Fibroblast of upper back skin (primary cell): ENCODE measurements at regions not wholly inside any gene's neighbourhood (a gene's known extent, or its start where the extent isn't known, plus 50 kb on each side); places are given as distances from the start of the nearest gene placed in this dataset.
"Not testable (repeated sequence)": the region's sequence is repeated elsewhere in the genome, so short reads cannot be mapped to it uniquely, and the experiment has no call there.

Experiments used
- DNase-seq: peaks from one replicate; pipeline ENCODE4 v3.0.0-alpha.2; 2013

- DNase-seq: no peak
These were observed 193.8 kb upstream of the PTER start for GRCh38 chr10:16242859-16243613.

GRCh38 chr10:16250136-16250535 lies 186.7 kb upstream of the PTER start:
- DNase-seq: not testable (repeated sequence)

DNA sequence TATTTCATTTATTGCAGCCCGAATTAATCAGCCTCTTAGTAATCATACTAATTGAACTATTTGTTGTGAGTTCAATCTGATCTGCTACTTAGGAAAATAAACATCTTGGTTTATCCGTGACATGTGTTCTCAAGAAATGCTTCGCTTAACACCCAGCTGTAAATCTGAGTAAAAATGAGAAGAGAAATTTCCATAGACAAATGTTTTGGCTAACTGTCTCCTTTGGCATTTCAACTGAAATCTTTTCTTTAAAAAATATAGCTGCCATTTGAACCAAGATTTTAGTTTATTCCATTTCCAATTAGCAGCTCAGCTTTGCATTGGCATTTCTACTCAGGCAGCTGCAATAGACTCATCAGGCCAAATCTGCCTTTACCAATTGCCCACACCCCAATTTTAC lies 180.5 kb upstream of the PTER start:
- no peak for DNase-seq

- DNase-seq: no peak
These were observed 178.3 kb upstream of the PTER start for GRCh38 chr10:16258291-16259040.

DNA sequence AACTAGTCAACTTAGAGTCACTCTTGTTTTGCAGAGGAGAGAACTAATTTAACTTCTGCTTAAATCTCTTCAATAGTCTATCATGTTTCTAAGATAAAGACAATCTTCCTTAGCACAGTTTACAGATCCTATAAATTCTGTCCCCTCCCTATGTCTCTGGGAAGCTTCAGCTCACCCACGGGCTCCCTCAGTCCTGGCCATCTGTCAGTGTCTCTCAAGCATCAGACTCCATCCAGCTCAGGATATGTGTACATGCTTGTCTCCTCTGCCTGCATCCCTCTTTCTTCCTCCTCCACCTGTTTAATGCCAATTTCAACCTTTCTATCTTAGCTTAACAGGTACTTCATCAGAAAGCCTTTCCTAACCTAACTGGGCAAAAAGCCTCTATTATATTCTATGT lies 177.1 kb upstream of the PTER start:
- no peak for DNase-seq

- no peak for DNase-seq
These were observed 176.4 kb upstream of the PTER start for GRCh38 chr10:16260388-16260787.

GRCh38 chr10:16271571-16271970 lies 165.2 kb upstream of the PTER start:
- DNase-seq: no peak

GRCh38 chr10:16274911-16275310 lies 161.9 kb upstream of the PTER start:
- DNase-seq: no peak

- no peak for DNase-seq
These were observed 156.2 kb upstream of the PTER start for GRCh38 chr10:16280595-16280994.

GRCh38 chr10:16292366-16292765 lies 144.4 kb upstream of the PTER start:
- no peak for DNase-seq

DNA sequence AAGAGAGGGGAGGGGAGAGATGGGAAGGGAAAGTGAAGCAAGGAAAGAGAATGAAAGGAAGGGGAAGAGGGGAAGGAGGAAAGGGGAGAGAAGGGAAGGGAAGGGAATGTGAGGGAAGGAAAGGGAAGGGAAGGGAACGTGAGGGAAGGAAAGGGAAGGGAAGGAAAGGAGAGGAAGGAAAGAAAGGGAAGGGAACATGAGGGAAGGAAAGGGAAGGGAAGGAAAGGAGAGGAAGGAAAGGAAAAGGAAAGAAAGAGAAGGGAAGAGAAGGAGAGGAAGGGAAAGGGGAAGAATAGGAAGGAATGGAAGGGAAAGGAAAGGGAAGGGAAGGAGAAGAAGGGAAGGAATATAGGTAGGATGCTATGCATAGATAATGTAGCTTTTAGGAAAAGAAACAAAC lies 139.7 kb upstream of the PTER start:
- DNase-seq: no peak

DNA sequence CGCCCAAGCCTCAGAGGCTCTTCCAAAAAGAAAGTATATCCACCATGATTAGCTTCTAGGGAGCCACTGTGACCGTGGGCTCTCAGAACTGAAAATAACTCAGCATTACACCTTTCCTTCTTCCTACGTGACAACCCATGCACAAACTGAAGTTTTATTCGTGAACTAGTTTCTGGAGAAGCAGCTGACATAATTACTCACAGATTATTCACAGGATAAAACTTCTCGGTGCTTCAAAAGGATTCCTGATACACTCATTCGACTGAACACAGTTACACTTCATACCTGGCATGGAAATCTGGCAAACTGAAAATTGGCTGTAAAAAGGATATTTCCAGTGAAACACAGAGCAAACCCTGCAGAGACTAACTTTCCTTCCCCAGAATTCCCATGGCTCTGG lies 139.2 kb upstream of the PTER start:
- DNase-seq: no peak

- DNase-seq: no peak
These were observed 132.5 kb upstream of the PTER start for GRCh38 chr10:16304311-16304710.

GRCh38 chr10:16310440-16310839 lies 126.4 kb upstream of the PTER start:
- DNase-seq: no peak

DNA sequence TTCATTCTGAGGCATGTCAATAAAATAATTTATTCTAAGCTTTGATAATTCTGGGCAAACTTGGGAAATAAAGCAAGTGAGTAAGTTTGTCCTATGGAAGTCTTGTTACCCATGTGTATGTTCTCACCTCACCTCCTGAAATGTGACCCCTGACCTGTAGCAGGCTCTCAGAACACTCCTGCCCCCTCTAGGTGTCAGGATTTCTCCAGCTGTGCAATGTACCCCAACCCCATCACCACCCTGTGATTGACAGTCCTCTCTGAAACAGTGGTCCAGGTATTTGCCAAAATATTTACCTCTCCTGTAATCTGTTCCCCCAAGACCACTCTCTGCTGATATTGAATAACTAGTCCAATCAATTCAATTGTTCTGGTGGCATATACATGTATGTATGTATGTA lies 122.6 kb upstream of the PTER start:
- DNase-seq: no peak

DNA sequence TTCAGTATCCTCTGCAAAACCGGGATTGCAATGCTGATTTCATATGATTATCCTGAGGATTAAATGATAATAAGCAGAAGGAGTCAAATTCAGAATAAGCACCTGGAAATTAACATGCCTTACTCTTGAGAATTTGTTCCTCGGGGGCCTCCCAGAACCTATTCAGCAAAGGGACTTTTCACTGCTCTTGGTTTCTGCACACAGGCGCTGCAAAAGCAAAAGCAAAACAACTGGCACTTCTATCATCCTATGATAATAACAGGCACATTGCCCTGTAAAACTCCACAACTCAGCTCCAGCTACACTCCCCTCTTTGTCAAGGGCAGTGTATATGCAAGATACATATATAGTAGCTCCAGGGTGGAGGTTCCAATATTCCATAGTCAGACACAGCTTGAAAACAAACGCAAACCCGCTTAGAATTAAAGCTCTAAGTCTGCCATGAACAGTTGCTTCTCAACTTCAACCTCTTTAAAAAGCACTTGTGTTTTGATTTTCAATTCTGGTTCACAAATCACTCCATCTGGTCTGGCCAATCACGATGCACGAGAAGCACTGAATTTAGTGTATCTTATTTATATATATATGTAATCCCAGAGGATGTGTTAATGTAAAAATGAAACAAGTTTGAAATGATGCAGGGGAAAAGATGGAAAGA lies 119.9 kb upstream of the PTER start:
- DNase-seq: no peak

- no peak for DNase-seq
These were observed 95.2 kb upstream of the PTER start for GRCh38 chr10:16341637-16342036.

- no peak for DNase-seq
These were observed 87.9 kb upstream of the PTER start for GRCh38 chr10:16348891-16349290.

DNA sequence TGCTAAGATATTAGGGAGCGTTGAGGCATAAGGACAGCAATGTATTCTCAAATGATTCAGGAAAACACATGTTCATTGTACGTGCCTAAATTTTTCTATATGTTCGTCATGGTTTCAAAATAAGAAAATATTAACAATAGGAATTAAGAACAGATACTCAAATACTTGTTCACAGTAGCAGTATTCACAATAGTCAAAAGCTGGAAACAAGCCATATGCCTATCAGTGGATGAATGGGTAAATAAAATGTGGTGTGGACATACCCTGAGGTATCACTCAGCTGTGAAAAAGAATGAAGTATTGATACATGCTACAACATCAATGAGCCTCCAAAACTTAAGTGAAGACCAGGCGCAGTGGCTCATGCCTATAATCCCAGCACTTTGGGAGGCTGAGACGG lies 84.7 kb upstream of the PTER start:
- DNase-seq: no peak

DNA sequence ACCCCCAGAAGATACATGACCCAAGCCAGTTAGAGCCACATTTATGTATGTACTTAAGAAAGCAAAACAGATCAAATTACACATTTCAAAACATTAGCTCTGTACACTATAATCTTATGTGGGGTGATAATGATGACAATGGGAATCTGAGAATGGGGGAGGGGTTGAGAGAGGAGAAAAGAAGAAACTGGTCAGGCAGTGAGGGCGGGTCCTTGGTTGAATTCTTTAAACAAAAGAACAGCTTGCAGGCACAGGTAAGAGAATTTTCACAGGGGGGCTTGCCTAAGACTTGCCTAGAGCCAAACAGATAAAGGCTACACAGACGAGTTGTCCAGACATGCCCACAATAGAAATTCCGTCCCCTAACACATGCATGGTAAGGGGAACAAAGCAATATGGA lies 76.8 kb upstream of the PTER start:
- no peak for DNase-seq

DNA sequence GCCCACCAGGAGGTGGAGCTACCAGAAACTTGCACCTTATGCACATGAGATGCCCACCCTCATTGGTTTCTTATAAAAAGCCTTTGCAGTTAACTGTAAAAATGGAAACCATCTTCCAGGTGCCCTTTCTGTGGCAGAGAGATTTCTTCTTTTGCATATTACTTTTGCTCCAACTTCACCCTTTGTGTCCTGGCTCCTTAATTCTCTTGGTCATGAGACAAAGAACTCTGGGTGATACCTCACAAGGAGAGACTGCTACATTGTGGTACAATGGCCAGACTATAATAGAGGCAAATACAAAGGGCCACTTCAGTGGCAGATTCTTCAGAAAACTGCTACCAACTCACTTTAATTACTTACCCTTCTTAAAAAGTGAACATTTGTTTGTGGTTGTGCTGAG lies 76.4 kb upstream of the PTER start:
- no peak for DNase-seq

DNA sequence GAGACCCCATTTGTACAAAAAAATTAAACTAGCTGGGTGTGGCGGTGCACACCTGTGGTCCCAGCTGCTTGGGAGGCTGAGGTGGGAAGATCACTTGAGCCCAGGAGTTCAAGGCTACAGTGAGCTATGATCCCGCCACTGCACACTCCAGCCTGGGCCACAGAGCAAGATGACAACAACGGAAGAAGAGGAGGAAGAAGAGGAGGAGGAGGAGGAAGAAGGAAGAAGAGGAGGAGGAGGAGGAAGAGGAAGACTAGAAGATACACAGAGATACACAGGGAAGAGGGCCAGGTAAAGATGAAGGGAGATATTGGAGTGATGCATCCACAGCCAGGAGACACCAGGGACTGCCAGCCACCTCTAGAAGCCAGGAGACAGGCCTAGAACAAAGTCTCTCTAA lies 75.7 kb upstream of the PTER start:
- no peak for DNase-seq

DNA sequence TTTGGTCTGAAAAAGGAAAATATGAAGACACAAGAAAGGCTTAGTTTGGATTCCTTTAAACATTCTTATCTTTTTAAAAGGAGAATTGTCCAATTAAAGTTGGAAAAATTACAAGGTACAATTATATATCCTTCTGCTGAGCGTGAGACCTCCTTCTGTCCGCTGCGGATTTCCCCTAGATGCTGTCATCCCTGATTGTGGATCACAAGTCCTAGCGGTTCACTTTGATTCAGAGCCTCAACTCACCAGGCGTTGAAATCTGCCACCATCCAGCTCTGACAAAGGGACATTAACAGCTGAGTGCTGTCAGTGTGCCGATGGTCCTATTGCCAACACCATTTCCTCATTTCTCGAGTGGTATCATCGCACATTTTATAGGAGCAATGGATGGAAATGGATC lies 73.1 kb upstream of the PTER start:
- DNase-seq: no peak

GRCh38 chr10:16367621-16368292 lies 69.1 kb upstream of the PTER start:
- no peak for DNase-seq
